Body of pancreas (tissue), 4 donors: ENCODE measurements at regions not wholly inside any gene's neighbourhood (a gene's known extent, or its start where the extent isn't known, plus 50 kb on each side); places are given as distances from the start of the nearest gene placed in this dataset.

ENCODE experiments used
- ATAC-seq: fragments of 150-250 bp; one replicate; pipeline ENCODE4 v1.9.1; 2016
- DNase-seq, 4 donors: peaks; one replicate each; pipeline ENCODE4 v3.0.0-alpha.2; 2019
- H3K27ac ChIP-seq, 4 donors: fragments of 200-600 bp; sonication (generic); 1 replicate in 3 of 4; 2 replicates in 1 of 4; pipeline versions ENCODE4 v1.5.1 to v1.6.1; 2016 to 2019; ENCODE audit warnings: mild to moderate bottlenecking in 1 of 4, mixed read lengths in 1 of 4, moderate library complexity in 1 of 4
- H3K27me3 ChIP-seq, 2 donors: fragments of 200-600 bp; sonication (generic); one replicate each; pipeline ENCODE4 v1.6.0; 2016; ENCODE audit warnings: mild to moderate bottlenecking in 1 of 2
- H3K36me3 ChIP-seq, 2 donors: fragments of 200-600 bp; sonication (generic); replicated peaks in 1 of 2; 2 replicates each; pipeline ENCODE4 v1.5.1; 2016; ENCODE audit warnings: low read depth in 2 of 2; ENCODE audit not compliant: insufficient read depth in 1 of 2
- H3K4me1 ChIP-seq: fragments of 200-600 bp; sonication (generic); one replicate; pipeline ENCODE4 v1.6.0; 2016
- H3K4me3 ChIP-seq, 2 donors: fragments of 200-600 bp; sonication (generic); 1 replicate in 1 of 2; 2 replicates in 1 of 2; pipeline ENCODE4 v1.5.1; 2016 to 2019
- H3K9me3 ChIP-seq, 3 donors: fragments of 200-600 bp; sonication (generic); 1 replicate in 2 of 3; 2 replicates in 1 of 3; pipeline ENCODE4 v1.5.1; 2016
- POLR2A ChIP-seq, 3 donors: fragments of 450-650 bp; IDR thresholded peaks; one replicate each; pipeline ENCODE4 v1.6.1; 2016; ENCODE audit warnings: antibody characterized with exemption in 3 of 3, mild to moderate bottlenecking in 2 of 3
- WGBS, 2 donors: methylation state at CpG; one replicate each; pipeline ENCODE4 v1.1.5; 2017; 5-methylcytosine and 5-hydroxymethylcytosine counted together
- intact Hi-C: fragments of 100-400 bp; cut with DNase I; formaldehyde crosslinking; loops from one replicate; pipeline ENCODE4 v1.15.1; 2023
- TF ChIP-seq, protein P1 (sequence below), 7 experiments: fragments of 450-650 bp in 4 of 7; fragments of 200-600 bp in 3 of 7; sonication (generic) in 3 of 7; IDR thresholded peaks; one replicate each; pipeline ENCODE4 v1.5.1; 2016 to 2019; ENCODE audit warnings: antibody characterized with exemption in 7 of 7

DNA sequence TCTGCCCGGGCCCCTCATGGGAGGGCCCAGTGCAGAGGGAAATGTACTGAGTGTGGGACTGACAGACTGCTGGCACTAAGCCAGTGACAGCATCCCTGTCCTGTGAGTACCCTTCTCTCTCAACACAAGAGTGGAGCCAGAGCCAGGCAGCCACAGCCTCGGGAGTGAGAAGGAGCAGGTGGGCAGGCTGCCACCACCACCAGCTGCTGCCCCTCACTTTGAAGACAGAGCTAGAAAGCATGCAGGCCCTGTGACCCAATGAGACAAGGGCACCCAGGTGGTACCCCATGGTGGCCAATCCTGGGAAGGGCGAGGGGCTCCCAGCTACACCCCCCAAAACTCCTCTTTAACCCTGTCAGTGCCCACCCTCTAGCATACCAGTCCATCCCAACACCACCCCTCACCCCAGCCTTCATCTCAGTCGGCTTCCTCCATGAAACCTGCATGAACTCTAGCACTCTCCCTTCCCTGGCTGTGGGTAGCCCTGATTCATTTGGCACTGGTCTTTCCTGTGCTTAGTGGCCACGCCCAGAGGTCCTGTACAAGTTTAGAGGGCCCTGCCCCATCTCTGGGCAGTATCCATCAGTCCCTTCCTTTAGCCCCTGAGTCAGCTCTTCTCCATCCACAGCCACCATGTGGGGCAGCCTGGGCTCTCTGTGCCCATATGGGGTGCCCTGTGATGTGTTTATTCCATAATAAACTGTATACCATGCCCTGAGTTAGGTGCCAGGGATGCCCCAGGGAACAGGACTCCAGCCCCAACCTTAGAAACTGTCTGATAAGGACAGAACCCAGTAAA is 207.0 kb upstream of the ZMIZ1 start:
- no peak for ATAC-seq
- Histone ChIP-seq H3K36me3 (no peaks in the 10 kb centered on the region), H3K27me3 (no peaks in the 10 kb centered on the region), H3K27ac (no peak overlapping the region), H3K4me1 (peaks cover 2% of the 10 kb centered on the region), H3K4me3 (no peak overlapping the region), H3K9me3 (no peaks in the 10 kb centered on the region)
- WGBS, 2 donors: 66 to 79% methylated on average over 4 to 5 of the region's 5 CpGs
- intact Hi-C loops: no loop called here
- DNase-seq: no peak
- no peak for TF ChIP-seq POLR2A (IDR thresholded peaks at IDR 0.05)
- TF ChIP-seq, protein P1, sequence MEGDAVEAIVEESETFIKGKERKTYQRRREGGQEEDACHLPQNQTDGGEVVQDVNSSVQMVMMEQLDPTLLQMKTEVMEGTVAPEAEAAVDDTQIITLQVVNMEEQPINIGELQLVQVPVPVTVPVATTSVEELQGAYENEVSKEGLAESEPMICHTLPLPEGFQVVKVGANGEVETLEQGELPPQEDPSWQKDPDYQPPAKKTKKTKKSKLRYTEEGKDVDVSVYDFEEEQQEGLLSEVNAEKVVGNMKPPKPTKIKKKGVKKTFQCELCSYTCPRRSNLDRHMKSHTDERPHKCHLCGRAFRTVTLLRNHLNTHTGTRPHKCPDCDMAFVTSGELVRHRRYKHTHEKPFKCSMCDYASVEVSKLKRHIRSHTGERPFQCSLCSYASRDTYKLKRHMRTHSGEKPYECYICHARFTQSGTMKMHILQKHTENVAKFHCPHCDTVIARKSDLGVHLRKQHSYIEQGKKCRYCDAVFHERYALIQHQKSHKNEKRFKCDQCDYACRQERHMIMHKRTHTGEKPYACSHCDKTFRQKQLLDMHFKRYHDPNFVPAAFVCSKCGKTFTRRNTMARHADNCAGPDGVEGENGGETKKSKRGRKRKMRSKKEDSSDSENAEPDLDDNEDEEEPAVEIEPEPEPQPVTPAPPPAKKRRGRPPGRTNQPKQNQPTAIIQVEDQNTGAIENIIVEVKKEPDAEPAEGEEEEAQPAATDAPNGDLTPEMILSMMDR (IDR thresholded peaks at IDR 0.05): no peak

DNA sequence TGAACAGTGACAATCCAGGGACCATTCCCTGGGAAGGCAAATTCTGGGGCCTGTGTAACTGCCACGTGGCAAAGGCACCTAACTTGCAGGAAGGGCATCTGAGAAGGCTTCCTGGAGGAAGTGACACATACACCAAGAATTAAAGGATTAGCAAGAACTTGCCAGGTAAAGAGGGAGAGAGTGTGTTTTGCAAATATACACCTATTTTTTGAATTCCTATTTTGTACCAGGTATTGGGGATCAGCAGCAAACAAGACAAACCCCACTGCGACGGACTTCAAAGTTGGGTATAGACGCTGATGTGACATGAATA is 206.5 kb upstream of the ZMIZ1 start:
- no peaks in the 10 kb centered on the region for H3K36me3 ChIP-seq
- intact Hi-C loops: no loop called here
- no peaks in the 10 kb centered on the region for H3K27me3 ChIP-seq
- no peaks in the 10 kb centered on the region for H3K4me1 ChIP-seq
- no peaks in the 10 kb centered on the region for H3K9me3 ChIP-seq
- WGBS, 2 donors: 76 to 87% methylated on average over 4 of the region's 4 CpGs
- DNase-seq (no peak), ATAC-seq (no peak)
- no peak overlapping the region for H3K27ac ChIP-seq
- no peak for TF ChIP-seq POLR2A (IDR thresholded peaks at IDR 0.05)
- TF ChIP-seq, protein P1 (IDR thresholded peaks at IDR 0.05): no peak
- H3K4me3 ChIP-seq: no peak overlapping the region

GRCh38 chr10:78863140-78863905 is 205.4 kb upstream of the ZMIZ1 start:
- no peaks in the 10 kb centered on the region for H3K9me3 ChIP-seq
- no peak overlapping the region for H3K27ac ChIP-seq
- H3K4me3 ChIP-seq: no peak overlapping the region
- H3K4me1 ChIP-seq: no peaks in the 10 kb centered on the region
- 88 to 91% methylated on average over 9 of the region's 9 CpGs for WGBS, 2 donors
- no peak for DNase-seq
- no peak for ATAC-seq
- no peak for TF ChIP-seq POLR2A (IDR thresholded peaks at IDR 0.05)
- TF ChIP-seq, protein P1 (IDR thresholded peaks at IDR 0.05): no peak
- H3K27me3 ChIP-seq: no peaks in the 10 kb centered on the region
- no peaks in the 10 kb centered on the region for H3K36me3 ChIP-seq
- intact Hi-C loops: no loop called here

DNA sequence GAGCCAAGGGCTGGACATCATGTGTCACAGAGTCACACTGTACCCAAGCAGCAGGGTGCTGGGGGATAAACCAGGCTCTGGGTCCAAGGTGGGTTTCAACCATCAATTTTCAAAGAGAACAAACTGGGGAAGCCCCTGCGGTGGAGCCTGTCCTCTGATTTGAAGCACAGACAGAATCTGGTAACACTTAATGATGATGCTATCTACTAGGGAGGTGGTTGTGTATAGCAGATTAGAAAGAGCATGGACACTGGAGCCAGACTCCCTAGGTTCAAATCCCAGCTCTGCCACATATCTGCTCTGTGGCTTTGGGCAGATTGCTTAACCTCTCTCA is 204.9 kb upstream of the ZMIZ1 start:
- ATAC-seq (no peak), DNase-seq (no peak)
- TF ChIP-seq, protein P1 (IDR thresholded peaks at IDR 0.05): no peak
- TF ChIP-seq POLR2A (IDR thresholded peaks at IDR 0.05): no peak
- Histone ChIP-seq H3K4me3 (no peak overlapping the region), H3K4me1 (no peaks in the 10 kb centered on the region), H3K27me3 (no peaks in the 10 kb centered on the region), H3K27ac (no peak overlapping the region), H3K36me3 (no peaks in the 10 kb centered on the region), H3K9me3 (no peaks in the 10 kb centered on the region)
- 100% methylated on average over 1 of the region's 1 CpG for WGBS, 2 donors
- intact Hi-C loops: no loop called here
